H1 (cell line): ENCODE measurements at regions not wholly inside any gene's neighbourhood (a gene's known extent, or its start where the extent isn't known, plus 50 kb on each side); places are given as distances from the start of the nearest gene placed in this dataset.

Experiments
- CTCF ChIA-PET: fragments of 300-600 bp; sonication (Branson Sonifier 250); formaldehyde crosslinking; loops from one replicate; lab custom pipeline; 2021; ENCODE audit not compliant: partially characterized antibody; lab: Charles Lee
- POLR2A ChIA-PET: fragments of 300-600 bp; sonication (Branson Sonifier 250); formaldehyde crosslinking; loops from one replicate; lab custom pipeline; 2021; ENCODE audit warnings: inconsistent platforms; ENCODE audit not compliant: partially characterized antibody; lab: Charles Lee
- DNase-seq, 2 experiments: peaks; one replicate each; pipeline versions ENCODE4 v3.0.0 to v3.0.0-alpha.2; 2010 to 2022; ENCODE audit warnings: low spot score in 2 of 2, low read depth in 1 of 2, mixed read lengths in 1 of 2
- FAIRE-seq: peaks from 2 replicates; lab custom pipeline; 2011; peaks lifted over from hg19 to GRCh38; lab: Jason Lieb, UNC
- H2AFZ ChIP-seq: 2 replicates; pipeline ENCODE4 v1.8.1; 2012; ENCODE audit warnings: low read length, inconsistent platforms
- H2AK5ac ChIP-seq: 2 replicates; pipeline ENCODE4 v1.6.1; 2013; ENCODE audit warnings: low read depth, low read length
- H2BK120ac ChIP-seq: replicated peaks from 2 replicates; pipeline ENCODE3; 2013; ENCODE audit warnings: low read depth, low read length, inconsistent platforms
- H2BK12ac ChIP-seq: 2 replicates; pipeline ENCODE4 v1.6.1; 2013; ENCODE audit warnings: low read depth, low read length
- H2BK15ac ChIP-seq: 2 replicates; pipeline ENCODE4 v1.6.1; 2013; ENCODE audit warnings: low read length
- H2BK20ac ChIP-seq: 2 replicates; pipeline ENCODE4 v1.6.1; 2013; ENCODE audit warnings: low read length
- H2BK5ac ChIP-seq: 2 replicates; pipeline ENCODE4 v1.6.1; 2013; ENCODE audit warnings: low read depth, low read length
- H3K14ac ChIP-seq: 2 replicates; pipeline ENCODE4 v1.6.1; 2013; ENCODE audit warnings: inconsistent platforms; ENCODE audit not compliant: insufficient read length
- H3K18ac ChIP-seq: 2 replicates; pipeline ENCODE4 v1.6.1; 2013; ENCODE audit warnings: low read length; ENCODE audit errors: extremely low read depth
- H3K23ac ChIP-seq: 2 replicates; pipeline ENCODE4 v1.6.1; 2013; ENCODE audit warnings: inconsistent platforms; ENCODE audit not compliant: insufficient read length
- H3K23me2 ChIP-seq: 2 replicates; pipeline ENCODE4 v1.6.1; 2013; ENCODE audit warnings: low read depth, low read length
- H3K27ac ChIP-seq: 2 replicates; pipeline ENCODE4 v1.6.1; 2011; ENCODE audit warnings: low read depth, low read length, inconsistent platforms
- H3K27me3 ChIP-seq, 4 experiments: replicated peaks in 1 of 4; 1 replicate in 1 of 4; 2 replicates in 3 of 4; pipeline versions ENCODE4 v1.6.1 to v1.8.1; 2011 to 2013; ENCODE audit warnings: low read length in 3 of 4, mild to moderate bottlenecking in 3 of 4, inconsistent platforms in 2 of 4, mixed read lengths in 2 of 4, moderate library complexity in 1 of 4; ENCODE audit not compliant: control insufficient read depth in 3 of 4, insufficient read depth in 3 of 4; ENCODE audit errors: extremely low read depth in 1 of 4
- H3K36me3 ChIP-seq, 4 experiments: 2 replicates each; pipeline versions ENCODE4 v1.6.1 to v1.8.1; 2011 to 2013; ENCODE audit warnings: mild to moderate bottlenecking in 4 of 4, low read length in 3 of 4, moderate library complexity in 2 of 4, control low read depth in 1 of 4, inconsistent platforms in 1 of 4; ENCODE audit not compliant: insufficient read depth in 4 of 4, control insufficient read depth in 2 of 4
- H3K4ac ChIP-seq: replicated peaks from 2 replicates; pipeline ENCODE3; 2013; ENCODE audit warnings: low read length, low read depth, mixed read lengths, inconsistent platforms; ENCODE audit not compliant: insufficient read length
- H3K4me1 ChIP-seq, 4 experiments: replicated peaks in 1 of 4; 1 replicate in 1 of 4; 2 replicates in 3 of 4; pipeline versions ENCODE4 v1.6.1 to v1.8.1; 2011 to 2013; ENCODE audit warnings: low read length in 3 of 4, inconsistent platforms in 2 of 4, mixed read lengths in 1 of 4; ENCODE audit not compliant: insufficient read depth in 4 of 4, control insufficient read depth in 3 of 4
- H3K4me2 ChIP-seq, 2 experiments: 2 replicates each; pipeline versions ENCODE4 v1.6.1 to v1.8.1; 2011 to 2013; ENCODE audit warnings: low read depth in 2 of 2, low read length in 2 of 2, control low read depth in 1 of 2, inconsistent platforms in 1 of 2, mild to moderate bottlenecking in 1 of 2; ENCODE audit not compliant: insufficient read depth in 1 of 2
- H3K4me3 ChIP-seq, 4 experiments: fragments of 200-600, 300-600 bp in 1 of 4; sonication (generic), shearing (Covaris generic), sonication (Bioruptor Twin) in 1 of 4; 2 replicates each; pipeline versions ENCODE4 v1.5.1 to v1.8.1; 2011 to 2016; ENCODE audit warnings: low read length in 4 of 4, low read depth in 3 of 4, control low read depth in 2 of 4, inconsistent platforms in 2 of 4, mild to moderate bottlenecking in 2 of 4, mixed read lengths in 1 of 4, moderate library complexity in 1 of 4; ENCODE audit not compliant: insufficient read depth in 2 of 4; ENCODE audit errors: extremely low read depth in 1 of 4
- H3K56ac ChIP-seq: replicated peaks from 2 replicates; pipeline ENCODE3; 2013; ENCODE audit warnings: low read depth, mild to moderate bottlenecking, mixed read lengths, low read length, inconsistent platforms; ENCODE audit not compliant: insufficient read length
- H3K79me1 ChIP-seq: 2 replicates; pipeline ENCODE4 v1.6.1; 2013; ENCODE audit warnings: low read depth, low read length, control low read depth
- H3K79me2 ChIP-seq, 2 experiments: 2 replicates each; pipeline versions ENCODE4 v1.6.1 to v1.8.1; 2012 to 2013; ENCODE audit warnings: low read length in 2 of 2, mild to moderate bottlenecking in 2 of 2, inconsistent platforms in 1 of 2; ENCODE audit not compliant: insufficient read depth in 2 of 2, control insufficient read depth in 1 of 2
- H3K9ac ChIP-seq, 4 experiments: replicated peaks in 1 of 4; 1 replicate in 1 of 4; 2 replicates in 3 of 4; pipeline versions ENCODE4 v1.6.1 to v1.8.1; 2011 to 2013; ENCODE audit warnings: low read depth in 3 of 4, low read length in 3 of 4, control low read depth in 2 of 4, mild to moderate bottlenecking in 2 of 4, moderate library complexity in 2 of 4, inconsistent platforms in 1 of 4; ENCODE audit errors: extremely low read depth in 1 of 4
- H3K9me3 ChIP-seq, 2 experiments: 2 replicates each; pipeline versions ENCODE4 v1.6.1 to v1.8.1; 2012 to 2013; ENCODE audit warnings: mild to moderate bottlenecking in 2 of 2, moderate library complexity in 2 of 2, control low read depth in 1 of 2, inconsistent platforms in 1 of 2, low read depth in 1 of 2, low read length in 1 of 2, mixed read lengths in 1 of 2; ENCODE audit not compliant: insufficient read depth in 2 of 2
- H4K20me1 ChIP-seq, 2 experiments: replicated peaks in 1 of 2; 2 replicates each; pipeline versions ENCODE3 to v1.8.1; 2011 to 2013; ENCODE audit warnings: inconsistent platforms in 2 of 2, low read length in 2 of 2, mild to moderate bottlenecking in 1 of 2; ENCODE audit not compliant: insufficient read depth in 2 of 2, control insufficient read depth in 1 of 2
- H4K5ac ChIP-seq: 2 replicates; pipeline ENCODE4 v1.6.1; 2013; ENCODE audit warnings: low read length, low read depth, mixed read lengths, inconsistent platforms; ENCODE audit not compliant: insufficient read length
- H4K8ac ChIP-seq: 2 replicates; pipeline ENCODE4 v1.8.0; 2013; ENCODE audit warnings: mild to moderate bottlenecking, moderate library complexity, low read length, inconsistent platforms; ENCODE audit not compliant: insufficient read depth; ENCODE audit errors: extremely low read depth
- H4K91ac ChIP-seq: replicated peaks from 2 replicates; pipeline ENCODE3; 2013; ENCODE audit warnings: low read length, mixed read lengths, inconsistent platforms; ENCODE audit not compliant: insufficient read length
- ASH2L ChIP-seq: fragments of 200-600, 300-600 bp; sonication (generic); IDR thresholded peaks from one replicate; pipeline ENCODE4 v1.7.1; 2017; ENCODE audit warnings: low read length
- ATF2 ChIP-seq: IDR thresholded peaks from 2 replicates; pipeline ENCODE4 v1.6.1; 2012; ENCODE audit warnings: low read length, inconsistent platforms
- CHD1 ChIP-seq: IDR thresholded peaks from 2 replicates; pipeline ENCODE4 v1.6.1; 2012; ENCODE audit warnings: low read depth, low read length, improper control_type of control experiment
- CTCF ChIP-seq, 3 experiments: IDR thresholded peaks; 1 replicate in 2 of 3; 2 replicates in 1 of 3; pipeline versions ENCODE4 v1.5.1 to v1.6.1; 2011; ENCODE audit warnings: low read length in 3 of 3, mild to moderate bottlenecking in 3 of 3, inconsistent platforms in 2 of 3, low read depth in 1 of 3, moderate library complexity in 1 of 3; ENCODE audit not compliant: insufficient read depth in 1 of 3; ENCODE audit errors: control extremely low read depth in 1 of 3
- E2F6 ChIP-seq: IDR thresholded peaks from 2 replicates; pipeline ENCODE4 v1.6.1; 2012; ENCODE audit warnings: inconsistent platforms
- HDAC6 ChIP-seq: IDR thresholded peaks from one replicate; pipeline ENCODE4 v1.7.1; 2012; ENCODE audit warnings: low read depth, mild to moderate bottlenecking, inconsistent platforms, low read length, moderate library complexity
- SIX5 ChIP-seq: IDR thresholded peaks from 2 replicates; pipeline ENCODE4 v1.6.1; 2011; ENCODE audit warnings: mild to moderate bottlenecking, low read depth, low read length
- SUZ12 ChIP-seq: fragments of 200-600 bp; sonication (generic); IDR thresholded peaks from 2 replicates; pipeline ENCODE4 v1.6.1; 2012; ENCODE audit warnings: mild to moderate bottlenecking, inconsistent platforms, low read length, moderate library complexity, mixed read lengths
- TCF12 ChIP-seq: IDR thresholded peaks from 2 replicates; pipeline ENCODE4 v1.6.1; 2011; ENCODE audit warnings: low read depth, mild to moderate bottlenecking, low read length
- TEAD4 ChIP-seq: IDR thresholded peaks from 2 replicates; pipeline ENCODE4 v1.6.1; 2012; ENCODE audit warnings: low read depth, low read length, inconsistent platforms, mixed read lengths
- ZNF274 ChIP-seq: IDR thresholded peaks from 2 replicates; pipeline ENCODE4 v1.7.0; 2012; ENCODE audit warnings: low read length, borderline replicate concordance; ENCODE audit errors: extremely low read depth
- WGBS, 2 experiments: shearing (Covaris generic) in 1 of 2; methylation state at CpG; one replicate each; pipeline versions ENCODE4 v1.1.6 to v1.1.7; 2013 to 2015; ENCODE audit warnings: low lambda C conversion rate in 2 of 2, mixed read lengths in 2 of 2, inconsistent platforms in 1 of 2, low coverage in 1 of 2, missing lambda C conversion rate in 1 of 2; ENCODE audit not compliant: insufficient replicate concordance in 2 of 2, insufficient coverage in 1 of 2, insufficient read length in 1 of 2; ENCODE audit errors: extremely low coverage in 1 of 2, missing lambda C conversion rate in 1 of 2; 5-methylcytosine and 5-hydroxymethylcytosine counted together

DNA sequence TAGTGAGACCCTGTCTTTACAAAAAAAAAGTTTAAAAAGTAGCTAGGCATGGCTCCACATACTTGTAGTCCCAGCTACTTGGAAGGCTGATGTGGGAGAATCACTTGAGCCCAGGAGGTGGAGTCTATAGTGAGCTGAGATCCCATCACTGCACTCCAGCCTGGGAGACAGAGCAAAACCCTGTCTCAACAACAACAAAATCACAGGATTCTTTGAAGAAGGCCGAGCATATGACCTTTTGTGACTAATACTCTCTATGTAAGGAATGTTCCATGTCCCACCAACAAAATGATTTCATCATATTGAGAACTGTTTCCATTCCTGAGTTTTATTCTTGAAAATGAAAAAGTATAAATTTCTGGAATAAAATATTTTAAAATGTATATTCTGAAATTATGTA is 58.9 kb upstream of the EFCAB3 start:
- no peak overlapping the region for H2AK5ac ChIP-seq
- no peak overlapping the region for H2BK120ac ChIP-seq
- no peak overlapping the region for H3K27ac ChIP-seq
- H2BK5ac ChIP-seq: no peak overlapping the region
- no peak overlapping the region for H4K5ac ChIP-seq
- H3K4me2 ChIP-seq: no peak overlapping the region
- no peak overlapping the region for H4K91ac ChIP-seq
- H3K23me2 ChIP-seq: no peaks in the 10 kb centered on the region
- H4K8ac ChIP-seq: no peak overlapping the region
- no peak overlapping the region for H3K56ac ChIP-seq
- FAIRE-seq (no peak), DNase-seq (no peak)
- H3K4me3 ChIP-seq: no peak overlapping the region
- no peak overlapping the region for H2BK12ac ChIP-seq
- H3K18ac ChIP-seq: no peak overlapping the region
- POLR2A ChIA-PET: no interaction called here
- H3K4me1 ChIP-seq: no peaks in the 10 kb centered on the region
- no peaks in the 10 kb centered on the region for H3K79me1 ChIP-seq
- no peak overlapping the region for H2AFZ ChIP-seq
- no peak overlapping the region for H2BK15ac ChIP-seq
- CTCF ChIA-PET: no interaction called here
- H3K9me3 ChIP-seq: no peaks in the 10 kb centered on the region
- no peaks in the 10 kb centered on the region for H3K79me2 ChIP-seq
- H3K14ac ChIP-seq: no peak overlapping the region
- no peaks in the 10 kb centered on the region for H3K36me3 ChIP-seq
- no peak overlapping the region for H2BK20ac ChIP-seq
- no peaks in the 10 kb centered on the region for H3K27me3 ChIP-seq
- H3K4ac ChIP-seq: no peak overlapping the region
- H3K23ac ChIP-seq: no peak overlapping the region
- no peak overlapping the region for H3K9ac ChIP-seq
- 85% methylated on average over 1 of the region's 1 CpG; no CpG with 5 or more reads in 1 of the 2 experiments for WGBS, 2 experiments
- H4K20me1 ChIP-seq: no peaks in the 10 kb centered on the region
- TF ChIP-seq CHD1 (no peak), ZNF274 (no peak), HDAC6 (no peak), TEAD4 (no peak), E2F6 (no peak), ASH2L (no peak), SUZ12 (no peak), TCF12 (no peak), ATF2 (no peak), CTCF (IDR thresholded peaks at IDR 0.05; ENCODE audit: control extremely low read depth in 1 of 3, insufficient read depth in 1 of 3, low read depth in 1 of 3, low read length in 3 of 3) (no peak), SIX5 (no peak)
